Skin of body (tissue), 1 donor: ENCODE measurements at regions not wholly inside any gene's neighbourhood (a gene's known extent, or its start where the extent isn't known, plus 50 kb on each side); places are given as distances from the start of the nearest gene placed in this dataset.
A peak's percentile ranks its signal among the peaks of the same experiment; 100 is the strongest.
"Not testable (repeated sequence)": the region's sequence is repeated elsewhere in the genome, so short reads cannot be mapped to it uniquely, and the experiment has no call there.

Experiments
- DNase-seq: peaks from one replicate; lab custom pipeline; 2025; lab: John Stamatoyannopoulos, UW

DNA sequence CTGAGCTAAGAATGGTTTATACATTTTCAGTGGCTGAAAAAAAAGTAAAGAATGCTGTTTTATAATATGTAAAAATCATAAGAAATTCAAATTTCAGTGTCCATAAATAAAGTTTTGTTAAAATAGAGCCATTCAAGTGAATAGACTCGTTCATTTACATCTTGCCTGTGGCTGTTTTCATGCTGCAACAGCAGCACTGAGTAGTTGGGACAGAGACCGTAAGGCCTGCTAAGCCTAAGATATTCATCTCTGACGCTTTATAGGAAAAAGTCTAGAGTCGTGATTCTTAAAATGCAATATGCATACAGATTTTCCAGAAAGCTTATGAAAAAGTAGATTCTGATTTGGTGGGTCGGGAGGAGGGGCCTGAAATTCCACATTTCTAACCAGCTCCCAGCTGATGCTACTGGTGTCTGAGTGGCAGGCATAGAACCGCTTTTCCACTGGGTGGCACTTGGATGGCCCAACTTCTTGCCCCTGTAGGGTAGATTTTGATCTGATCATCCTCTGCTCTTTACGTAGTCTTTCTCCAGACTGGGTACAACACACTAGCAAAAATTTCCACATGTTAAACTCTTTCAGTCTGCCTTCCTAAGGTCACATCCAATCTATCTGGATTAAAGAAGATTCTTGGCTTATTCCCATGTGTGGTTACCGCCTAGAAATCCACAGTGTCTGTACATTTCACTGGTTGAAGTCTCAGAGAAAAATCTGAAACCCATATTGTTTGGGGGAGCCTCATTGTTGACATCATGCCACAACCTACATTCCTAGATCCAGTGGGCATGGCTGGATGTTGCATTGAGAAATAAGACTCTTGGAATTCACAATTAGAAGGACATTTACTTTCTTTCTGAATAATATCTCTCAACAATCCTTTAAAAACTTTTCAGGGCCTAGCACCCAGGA is 151.2 kb downstream of the C12orf75 start:
- no peak for DNase-seq

DNA sequence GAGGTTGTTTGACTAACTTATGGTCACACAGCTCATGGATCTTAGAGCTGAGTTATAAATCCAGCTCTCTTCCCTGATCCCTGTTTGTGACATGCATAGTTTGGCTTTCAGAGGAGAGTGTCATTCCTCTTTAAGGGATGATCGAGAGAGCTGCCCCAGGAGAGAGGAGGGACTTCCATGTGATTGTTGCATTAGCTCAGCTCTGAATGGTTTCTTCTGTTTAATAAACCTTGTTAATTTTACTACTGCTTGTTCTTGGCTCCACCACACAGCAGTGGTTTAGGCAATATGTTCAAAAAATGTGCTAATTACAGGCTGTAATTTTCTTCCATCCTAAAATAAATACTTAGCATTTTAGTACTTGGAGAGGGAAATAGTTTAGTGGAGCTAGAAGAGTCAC is 152.5 kb downstream of the C12orf75 start:
- DNase-seq = peak; percentile 55

DNA sequence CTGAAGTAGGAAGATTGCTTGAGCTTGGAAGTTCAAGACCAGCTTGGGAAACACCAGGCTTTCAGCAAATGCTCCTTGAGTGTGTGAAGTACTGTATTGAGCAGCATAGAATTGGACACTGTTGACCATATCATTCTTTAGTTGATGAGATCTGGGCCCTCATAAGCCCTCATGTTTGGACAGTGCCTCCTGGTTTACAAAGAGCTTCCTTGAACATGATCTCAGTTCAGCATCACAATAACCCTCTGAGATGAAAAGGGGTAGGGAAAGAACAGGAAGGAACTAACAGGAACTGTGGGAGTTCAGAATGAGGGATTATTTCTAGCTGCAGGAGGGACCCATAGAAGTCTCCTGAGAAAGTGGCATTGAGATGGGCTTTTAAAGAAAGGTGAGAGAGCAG is 153.2 kb downstream of the C12orf75 start:
- no peak for DNase-seq

DNA sequence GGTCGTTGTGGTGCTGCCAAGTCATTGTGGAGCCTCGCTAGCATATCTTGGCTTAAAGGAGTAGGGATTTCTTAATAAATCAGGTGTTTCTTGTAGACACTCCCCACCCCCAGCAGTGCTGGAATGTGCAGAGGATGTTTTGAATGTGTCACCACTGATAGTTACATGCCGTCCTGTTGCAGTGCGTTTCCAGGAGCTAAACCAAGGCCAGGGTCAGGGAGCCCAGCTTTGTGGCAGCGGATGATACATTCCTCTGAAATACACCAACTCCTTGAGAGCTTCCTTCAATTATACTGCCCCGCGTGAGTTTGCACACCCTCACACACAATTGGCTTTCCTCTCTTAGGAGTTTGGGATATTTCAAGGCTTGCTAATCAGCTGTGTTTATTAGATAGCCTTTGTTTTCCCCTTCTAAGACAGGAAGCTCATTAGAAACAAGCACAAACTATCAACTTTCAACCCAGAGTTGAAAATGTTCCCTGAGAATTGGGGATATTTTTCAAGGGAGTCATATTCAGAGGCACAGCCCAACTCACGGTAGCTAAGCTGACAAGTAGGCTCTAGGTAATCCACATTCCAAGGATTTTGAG is 154.9 kb downstream of the C12orf75 start:
- no peak for DNase-seq

DNA sequence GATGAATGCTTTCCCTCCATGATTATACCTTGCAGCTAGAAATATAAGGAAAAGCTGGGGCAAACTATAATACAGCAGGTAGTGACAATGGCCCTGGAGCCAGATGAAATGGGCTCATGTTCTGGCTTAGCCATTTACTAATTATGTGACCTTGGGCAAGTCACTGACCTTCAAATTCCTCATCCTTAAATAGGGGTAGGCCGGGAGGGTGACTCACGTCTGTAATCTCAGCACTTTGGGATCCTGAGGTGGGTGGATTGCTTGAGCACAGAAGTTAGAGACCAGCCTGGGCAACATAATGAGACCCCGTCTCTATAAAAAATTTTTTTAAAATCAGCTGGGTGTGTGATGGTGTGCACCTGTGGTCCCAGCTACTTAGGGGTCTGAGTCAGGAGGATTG is 155.4 kb downstream of the C12orf75 start:
- DNase-seq = no peak

DNA sequence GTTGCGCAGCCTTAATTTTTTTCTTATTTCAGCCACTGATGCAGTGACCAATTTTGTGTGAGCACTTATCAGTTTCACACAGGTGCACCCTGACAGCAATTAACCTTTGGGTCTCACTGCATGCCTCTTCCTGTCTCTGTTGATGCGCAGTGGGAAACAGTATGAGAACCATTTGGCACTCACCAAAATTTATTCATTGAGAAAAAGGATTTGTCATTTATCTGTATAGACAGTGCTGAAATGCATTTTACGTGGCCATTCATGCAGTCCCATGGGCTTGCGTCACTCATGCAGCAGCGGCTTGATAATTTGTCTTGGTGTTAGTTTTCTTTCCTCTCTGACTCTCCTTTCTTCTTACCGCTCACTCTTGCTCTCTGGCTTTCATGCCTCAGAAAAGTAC is 157.5 kb downstream of the C12orf75 start:
- no peak for DNase-seq

DNA sequence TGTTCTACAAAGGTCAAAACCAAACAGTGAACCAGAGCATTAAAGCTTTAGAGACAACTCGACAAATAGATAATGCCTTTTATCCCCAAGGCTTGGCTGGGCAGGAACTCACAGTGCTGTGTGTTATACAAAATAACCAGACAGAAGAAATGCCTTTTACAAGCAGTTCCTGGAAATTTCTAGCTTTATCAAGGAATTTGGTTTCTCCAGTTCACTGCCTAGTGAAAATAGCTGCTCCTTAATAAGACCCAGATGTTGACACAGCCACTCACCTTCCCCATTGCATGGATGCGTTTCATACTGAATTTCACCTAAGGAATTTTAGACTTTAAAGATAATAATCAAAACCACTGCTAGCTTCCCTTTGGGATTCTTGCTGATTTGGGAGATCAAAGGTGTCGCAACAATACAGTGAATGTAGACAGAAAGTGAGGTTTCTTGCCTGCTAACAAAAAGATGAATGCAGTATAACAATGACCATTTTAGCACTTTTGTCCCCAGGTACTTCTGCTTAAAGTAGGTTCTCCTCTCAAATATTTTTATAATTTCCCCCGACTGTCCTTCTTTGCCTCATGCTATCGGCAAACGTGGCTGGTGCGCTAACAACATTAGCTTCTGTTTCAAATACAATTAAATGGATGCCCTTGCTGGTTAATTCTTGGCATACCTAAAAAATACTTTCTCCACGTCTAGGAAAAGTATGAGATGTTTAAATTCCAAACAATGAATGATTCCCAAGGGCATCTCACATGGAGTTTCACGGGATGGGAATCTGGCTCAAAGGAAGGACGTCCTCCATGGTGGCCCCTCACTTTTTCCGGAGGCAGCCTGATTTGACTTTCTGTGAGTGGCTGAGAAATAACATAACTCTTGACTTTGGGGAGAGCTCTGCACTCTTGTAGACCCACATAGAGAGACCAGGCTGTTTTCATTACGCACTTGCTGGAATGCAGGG is 162.4 kb downstream of the C12orf75 start:
- DNase-seq = no peak

DNA sequence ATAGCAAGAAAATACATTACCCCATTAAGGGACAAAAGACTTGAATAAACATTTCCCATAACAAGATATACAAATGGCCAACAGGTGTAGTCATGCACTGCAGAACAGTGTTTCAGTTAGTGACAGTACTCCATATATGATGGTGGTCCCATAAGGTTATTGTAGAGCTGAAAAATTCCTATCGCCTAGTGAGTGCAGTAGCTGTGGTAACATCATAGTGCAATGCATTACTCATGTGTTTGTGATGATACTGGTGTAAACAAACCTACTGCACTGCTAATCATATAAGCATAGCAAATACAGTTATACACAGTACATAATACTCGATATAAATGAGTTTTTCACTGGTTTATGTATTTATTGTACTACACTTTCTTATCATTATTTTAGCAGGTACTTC is 168.7 kb downstream of the C12orf75 start:
- no peak for DNase-seq

DNA sequence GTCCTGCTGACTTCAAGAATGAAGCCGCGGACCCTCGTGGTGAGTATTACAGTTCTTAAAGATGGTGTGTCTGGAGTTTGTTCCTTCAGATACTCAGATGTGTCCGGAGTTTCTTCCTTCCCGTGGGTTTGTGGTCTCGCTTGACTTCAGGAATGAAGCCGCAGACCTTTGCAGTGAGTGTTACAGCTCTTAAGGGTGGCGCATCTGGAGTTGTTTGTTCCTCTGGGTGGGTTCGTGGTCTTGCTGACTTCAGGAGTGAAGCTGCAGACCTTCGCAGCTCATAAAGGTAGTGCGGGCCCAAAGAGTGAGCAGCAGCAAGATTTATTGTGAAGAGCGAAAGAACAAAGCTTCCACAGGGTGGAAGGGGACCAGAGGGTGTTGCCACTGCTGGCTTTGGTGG is 170.2 kb downstream of the C12orf75 start:
- DNase-seq = not testable (repeated sequence)

DNA sequence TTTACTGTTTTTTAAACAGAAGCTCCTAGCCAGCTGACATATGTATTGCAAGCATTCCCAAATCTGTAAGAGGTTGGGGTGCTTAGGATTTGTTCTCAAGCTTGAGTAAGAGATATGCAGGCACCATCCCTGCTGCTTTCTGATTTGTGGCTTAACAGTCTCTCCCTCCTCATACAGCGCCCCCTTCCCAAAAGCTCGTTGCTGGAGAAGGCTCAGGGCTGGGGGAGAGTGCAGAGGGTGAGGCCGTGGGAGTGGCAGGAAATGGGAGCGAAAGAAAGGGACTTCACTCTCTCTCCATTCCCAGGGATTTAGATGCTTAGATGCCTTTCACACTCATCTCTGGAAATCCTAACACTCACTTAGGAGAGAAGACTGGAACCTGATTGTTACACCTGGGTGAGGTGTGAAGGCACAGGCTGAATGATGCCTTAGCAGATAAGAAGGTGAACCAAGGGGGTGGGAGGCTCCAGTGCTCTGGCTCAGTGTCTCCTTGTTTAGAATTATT is 172.0 kb downstream of the C12orf75 start:
- no peak for DNase-seq

DNA sequence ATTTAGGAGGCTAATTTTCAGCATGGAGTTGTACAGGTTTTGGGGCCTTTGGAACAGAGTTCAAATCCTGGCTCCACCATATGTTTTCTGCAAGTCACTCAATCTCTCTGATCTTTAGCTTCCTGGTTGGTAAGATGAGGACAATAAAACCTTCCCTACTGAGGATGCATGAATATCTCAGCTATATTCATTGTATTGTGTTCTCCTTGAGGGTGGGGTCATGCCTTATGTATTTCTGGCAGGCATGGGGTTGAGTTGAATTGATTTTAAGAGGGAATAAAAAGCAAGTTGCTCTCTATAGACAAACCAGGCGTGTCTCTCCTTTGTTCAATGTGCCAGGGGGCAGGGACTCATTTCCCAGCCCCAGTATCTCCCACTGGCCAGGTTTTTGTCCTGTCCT is 173.1 kb downstream of the C12orf75 start:
- DNase-seq = no peak

DNA sequence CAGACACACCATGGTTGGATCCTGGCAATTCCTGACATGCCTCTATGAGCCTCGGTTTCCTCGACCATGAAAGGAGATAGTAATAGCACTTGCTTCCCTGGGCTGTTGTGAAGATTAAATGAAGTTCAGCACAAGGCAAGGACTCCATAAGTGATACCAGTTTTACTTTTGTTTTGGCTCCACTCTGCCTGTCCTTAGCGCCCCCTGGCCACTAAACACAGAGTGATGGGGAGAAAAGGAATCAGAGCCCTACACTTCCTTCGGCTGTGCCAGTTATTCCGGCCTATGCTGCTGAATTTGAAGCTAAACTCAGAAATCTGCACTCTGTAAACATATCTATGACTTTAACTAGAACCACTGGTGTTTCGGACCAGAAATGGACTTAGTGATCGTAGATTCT is 173.8 kb downstream of the C12orf75 start:
- DNase-seq = no peak

DNA sequence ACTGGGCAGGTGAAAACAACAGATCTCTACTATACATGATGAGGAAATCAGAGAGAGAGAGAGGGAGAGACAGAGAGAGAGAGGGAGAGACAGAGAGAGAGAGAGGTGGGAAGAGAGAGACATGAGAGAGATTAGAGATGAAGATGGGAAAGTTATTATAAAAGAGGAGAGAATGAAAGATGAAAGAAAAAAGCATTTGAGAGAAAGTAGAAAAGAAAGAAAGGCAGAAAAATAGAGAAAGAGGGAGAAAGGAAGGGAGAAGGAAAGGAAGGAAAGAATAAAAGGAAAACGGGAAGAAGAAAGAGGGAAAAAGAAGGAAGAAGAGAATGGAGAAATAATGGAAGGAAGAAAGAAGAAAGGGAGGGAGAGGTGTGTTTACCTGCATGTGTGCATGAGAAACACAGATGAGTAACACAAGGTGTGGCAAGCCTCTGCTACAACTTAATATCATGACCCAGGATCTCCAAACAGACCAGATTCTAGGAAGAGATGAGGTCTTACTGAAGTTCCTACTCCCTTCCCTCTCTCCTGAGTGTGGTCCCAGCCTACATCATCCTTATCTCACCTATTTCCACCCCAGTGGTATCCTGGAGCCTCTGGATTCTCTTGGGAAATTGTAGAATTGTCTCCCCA is 176.3 kb downstream of the C12orf75 start:
- no peak for DNase-seq

DNA sequence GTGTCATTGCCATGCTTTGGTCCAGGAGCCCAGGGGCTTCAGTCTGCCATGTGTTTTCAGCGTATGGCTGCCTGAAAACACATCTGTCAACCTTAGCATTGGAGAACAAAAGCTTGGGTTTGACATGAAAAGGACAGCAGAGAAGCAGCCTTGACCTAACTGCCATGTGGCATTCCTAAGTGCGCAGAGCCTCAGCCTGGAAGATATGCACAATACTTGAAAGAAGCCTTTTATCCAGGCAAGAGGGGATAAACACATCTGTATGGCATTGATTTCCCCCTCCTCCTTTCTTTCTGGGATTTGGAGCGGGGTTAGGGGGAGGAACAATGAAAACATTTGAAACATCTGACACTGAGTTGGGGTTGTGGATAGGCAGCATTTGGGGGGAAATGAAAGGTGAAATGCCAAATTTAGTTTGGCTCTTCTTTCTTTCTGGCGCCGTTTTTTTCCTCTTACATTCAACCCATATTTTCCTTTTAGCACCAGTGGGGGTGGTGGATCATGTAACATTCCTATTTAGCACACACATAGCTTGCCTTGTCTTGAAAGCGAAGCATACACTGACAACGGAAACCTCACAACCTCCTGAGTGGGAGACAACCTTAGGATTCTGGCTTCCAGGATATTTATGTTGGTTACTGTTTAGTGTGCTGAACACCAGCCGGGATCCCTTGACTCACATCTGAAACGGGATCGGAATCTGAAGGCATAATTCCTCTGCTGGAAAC is 177.0 kb downstream of the C12orf75 start:
- peak; percentile 49 for DNase-seq

DNA sequence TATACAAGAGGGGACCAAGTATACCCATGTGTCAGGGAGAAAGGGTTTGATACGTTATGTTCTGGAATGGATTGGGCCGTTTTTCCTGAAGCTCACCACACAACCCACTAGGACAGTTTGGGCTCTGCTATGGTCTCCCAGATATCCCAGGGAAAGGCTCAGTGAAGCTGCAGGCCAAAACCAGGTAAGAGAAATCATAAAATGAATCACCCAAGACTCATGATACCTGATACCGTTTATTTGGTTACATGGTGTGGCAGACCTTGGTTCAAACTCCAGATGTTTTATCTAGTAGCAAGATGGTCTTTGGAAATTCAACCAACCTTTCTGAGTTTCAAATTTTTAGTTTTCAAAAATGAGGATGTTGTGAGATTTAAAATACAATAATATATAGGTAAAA is 177.6 kb downstream of the C12orf75 start:
- no peak for DNase-seq

DNA sequence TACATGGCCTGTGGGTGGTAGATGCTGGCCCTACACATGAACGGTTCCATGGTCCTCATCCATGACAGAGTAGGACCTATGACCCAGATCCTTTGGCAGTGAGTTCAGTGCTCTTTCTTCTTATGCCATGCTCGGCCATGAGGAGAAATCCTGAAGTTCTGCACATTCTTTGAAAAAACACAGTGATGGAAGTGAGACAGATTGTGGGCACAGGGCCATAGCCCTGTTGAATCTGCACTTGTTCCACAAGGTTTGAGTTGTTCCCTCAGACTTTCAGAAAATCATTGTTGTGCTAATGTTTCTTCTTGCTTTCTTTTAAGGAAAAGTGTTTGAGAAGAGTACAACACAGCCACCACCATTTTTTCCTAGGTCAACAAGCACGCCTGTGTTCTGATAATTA is 180.0 kb downstream of the C12orf75 start:
- no peak for DNase-seq

DNA sequence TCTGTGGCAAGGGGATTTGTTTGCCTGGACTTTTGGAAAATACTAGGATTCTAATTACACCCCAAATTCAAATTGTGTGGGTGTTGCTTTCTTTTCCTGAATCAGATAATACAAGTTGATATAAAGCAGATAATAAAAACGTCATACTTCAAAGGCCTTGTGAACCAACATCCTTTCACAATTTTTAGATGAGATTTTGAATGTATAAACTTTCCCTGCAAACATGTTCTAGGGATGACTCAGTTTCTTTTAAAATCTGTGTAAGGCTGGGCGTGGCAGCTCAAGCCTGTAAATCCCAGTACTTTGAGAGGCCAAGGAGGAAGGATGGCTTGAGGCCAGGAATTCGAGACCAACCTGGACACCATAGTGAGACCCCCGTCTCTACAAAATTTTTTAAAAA is 182.4 kb downstream of the C12orf75 start:
- DNase-seq = not testable (repeated sequence)

DNA sequence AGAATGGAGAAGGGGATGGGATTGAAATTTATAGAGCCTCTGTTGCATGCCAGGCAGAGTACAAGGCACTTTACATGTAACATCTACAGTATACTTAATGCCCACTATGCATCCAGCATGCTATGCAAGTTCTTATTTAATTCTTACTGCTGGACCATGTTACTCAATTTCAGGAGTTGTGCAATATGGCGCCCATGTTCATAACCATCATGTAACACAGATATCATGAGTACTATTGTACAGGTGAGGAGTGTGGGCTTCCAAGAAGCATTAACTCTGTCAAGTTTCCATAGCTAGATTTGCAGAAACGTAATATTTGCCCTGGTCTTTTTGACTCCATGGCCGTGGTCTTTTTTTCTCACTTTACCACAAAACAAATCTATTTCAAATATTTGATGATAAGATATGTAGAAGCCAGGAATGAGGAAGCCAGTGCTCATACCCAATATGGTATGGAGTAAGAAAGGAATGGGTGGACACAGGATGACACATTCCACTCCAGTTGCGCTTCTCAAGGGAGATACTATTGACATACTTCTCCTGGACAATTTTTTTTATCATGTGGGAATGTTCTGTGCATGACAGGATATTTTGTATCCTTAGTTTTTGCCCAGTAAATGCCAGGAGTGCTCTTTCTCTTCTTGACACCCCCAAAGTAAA is 191.8 kb downstream of the C12orf75 start:
- no peak for DNase-seq

DNA sequence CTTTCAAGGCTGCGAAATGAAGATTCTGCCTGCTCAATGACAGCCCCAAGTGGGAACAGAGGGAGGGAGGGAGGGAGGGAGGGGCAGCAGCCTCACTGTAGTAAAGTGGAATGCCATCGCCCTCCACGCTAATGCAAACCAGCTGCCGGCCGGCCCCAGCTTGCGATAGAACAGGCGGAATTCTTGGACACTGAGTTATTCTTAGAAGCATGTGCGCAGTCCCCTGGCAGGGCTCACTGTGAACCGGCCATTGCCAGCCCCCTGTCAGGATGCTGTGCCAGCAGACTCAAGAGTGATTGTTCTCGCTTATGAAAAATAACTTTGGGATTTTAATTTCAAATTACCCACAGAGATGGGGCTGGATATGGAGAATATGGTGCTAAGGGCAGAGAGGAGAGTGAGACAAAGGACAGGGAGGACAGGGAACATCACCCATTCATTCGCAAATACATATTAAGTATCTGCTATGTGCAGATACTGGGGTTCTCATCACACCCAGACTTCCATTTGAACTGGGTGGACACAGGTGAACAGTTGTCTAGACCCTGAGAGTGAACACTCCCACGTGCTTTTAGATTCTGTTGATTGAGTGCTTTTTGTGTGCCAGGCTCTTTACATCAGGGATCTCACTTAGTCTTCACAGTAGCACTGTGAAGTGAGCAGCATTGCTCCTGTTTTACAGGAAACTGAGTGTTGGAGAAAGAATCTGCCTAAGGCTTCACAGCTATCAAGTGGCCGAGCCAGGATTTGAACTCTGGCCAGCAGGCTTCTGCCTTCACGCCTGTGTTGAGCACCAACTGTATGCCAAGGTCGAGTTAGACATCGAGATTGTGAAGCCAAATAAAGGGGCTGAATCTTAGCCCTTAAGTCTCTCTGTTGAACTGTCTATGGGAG is 192.9 kb downstream of the C12orf75 start:
- DNase-seq = peak; percentile 54
